ENCODE measurements at regions not wholly inside any gene's neighbourhood (a gene's known extent, or its start where the extent isn't known, plus 50 kb on each side); places are given as distances from the start of the nearest gene placed in this dataset.
A peak's percentile ranks its signal among the peaks of the same experiment; 100 is the strongest.
"Not testable (repeated sequence)": the region's sequence is repeated elsewhere in the genome, so short reads cannot be mapped to it uniquely, and the experiment has no call there.

GRCh38 chr2:72026819-72027425 lies 120.7 kb downstream of the CYP26B1 start:
- H3K4me3 Mint-ChIP-seq: no peak overlapping the region
- ATAC-seq (ENCODE audit: low read depth in 2 of 2): no peak
- no peak overlapping the region for H3K27ac Mint-ChIP-seq
- no peak for DNase-seq
- H3K9me3 Mint-ChIP-seq: peaks cover 0 to 13% (median 1%) of the 10 kb centered on the region in 7 donors
- H3K27me3 Mint-ChIP-seq: peaks cover 0 to 13% (median 5%) of the 10 kb centered on the region in 3 donors
- no peaks in the 10 kb centered on the region for H3K4me1 Mint-ChIP-seq
- H3K36me3 Mint-ChIP-seq: no peaks in the 10 kb centered on the region

DNA sequence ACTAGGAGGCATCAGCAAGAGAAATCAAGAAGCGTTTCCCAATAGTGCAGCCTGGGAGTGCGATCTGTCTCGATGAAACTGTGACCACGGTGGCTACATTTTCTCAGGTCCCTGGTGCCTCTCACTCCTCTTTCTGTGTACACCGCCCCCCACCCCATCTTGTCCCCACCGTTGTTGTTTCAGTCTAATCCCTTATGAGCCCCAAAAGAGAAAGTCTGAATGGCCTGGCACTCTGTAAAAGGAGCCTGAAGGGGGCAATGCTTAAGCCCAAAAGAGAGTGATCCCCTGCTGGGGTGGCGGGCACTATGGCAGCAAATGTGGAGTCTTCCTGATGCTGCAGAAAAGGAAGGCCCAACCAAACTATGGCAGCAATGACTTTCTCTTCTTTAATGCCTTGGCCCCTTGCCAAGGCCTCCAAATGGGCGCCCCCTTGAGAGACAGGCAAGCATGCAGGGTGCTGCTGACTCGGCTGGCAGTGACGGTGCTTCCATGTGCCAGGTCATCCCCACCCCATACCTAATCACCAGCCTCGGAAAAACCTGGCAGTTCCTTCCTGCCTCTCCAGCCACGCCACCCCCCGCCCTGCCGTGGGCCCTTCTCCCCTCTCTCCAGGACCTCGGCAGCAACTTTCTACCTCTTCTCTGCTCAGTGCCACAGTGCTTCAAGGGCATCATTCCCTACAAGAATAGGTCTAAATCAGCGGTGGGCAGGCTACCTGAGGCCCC lies 123.0 kb downstream of the CYP26B1 start:
- peaks cover 0 to 13% (median 0%) of the 10 kb centered on the region in 7 donors for H3K9me3 Mint-ChIP-seq
- H3K36me3 Mint-ChIP-seq: no peaks in the 10 kb centered on the region
- H3K27ac Mint-ChIP-seq: no peak overlapping the region
- no peak for DNase-seq
- H3K4me3 Mint-ChIP-seq: peak overlapping the region in 1 of 8 donors; percentile 66
- ATAC-seq (ENCODE audit: low read depth in 2 of 2): no peak
- no peaks in the 10 kb centered on the region for H3K4me1 Mint-ChIP-seq
- peaks cover 0 to 7% (median 5%) of the 10 kb centered on the region in 3 donors for H3K27me3 Mint-ChIP-seq

GRCh38 chr2:72023678-72024390 lies 123.8 kb downstream of the CYP26B1 start:
- ATAC-seq (ENCODE audit: low read depth in 2 of 2) (no peak), DNase-seq (no peak)
- no peaks in the 10 kb centered on the region for H3K4me1 Mint-ChIP-seq
- no peak overlapping the region for H3K27ac Mint-ChIP-seq
- peaks cover 0 to 7% (median 5%) of the 10 kb centered on the region in 3 donors for H3K27me3 Mint-ChIP-seq
- H3K4me3 Mint-ChIP-seq: no peak overlapping the region
- H3K36me3 Mint-ChIP-seq: no peaks in the 10 kb centered on the region
- H3K9me3 Mint-ChIP-seq: peaks cover 0 to 11% (median 0%) of the 10 kb centered on the region in 7 donors

GRCh38 chr2:72021371-72021770 lies 126.3 kb downstream of the CYP26B1 start:
- not testable (repeated sequence) for H3K4me1 Mint-ChIP-seq; H3K4me3 Mint-ChIP-seq; H3K9me3 Mint-ChIP-seq; H3K27me3 Mint-ChIP-seq; DNase-seq; H3K36me3 Mint-ChIP-seq; H3K27ac Mint-ChIP-seq; ATAC-seq (ENCODE audit: low read depth in 2 of 2)

GRCh38 chr2:72015266-72015665 lies 132.4 kb downstream of the CYP26B1 start:
- Mint-ChIP-seq H3K9me3 (peaks cover 2 to 9% (median 3%) of the 10 kb centered on the region in 7 donors), H3K36me3 (no peaks in the 10 kb centered on the region)

GRCh38 chr2:72014831-72015230 lies 132.8 kb downstream of the CYP26B1 start:
- Mint-ChIP-seq H3K4me1 (no peaks in the 10 kb centered on the region), H3K9me3 (peaks cover 2 to 9% (median 3%) of the 10 kb centered on the region in 7 donors), H3K27ac (no peak overlapping the region), H3K27me3 (peaks cover 0 to 9% (median 0%) of the 10 kb centered on the region in 3 donors), H3K36me3 (no peaks in the 10 kb centered on the region), H3K4me3 (no peak overlapping the region)
- DNase-seq (no peak), ATAC-seq (ENCODE audit: low read depth in 2 of 2) (no peak)

More at GRCh38 chr2:72015266-72015665, 132.4 kb downstream of the CYP26B1 start:
- no peak overlapping the region for H3K4me3 Mint-ChIP-seq
- H3K27ac Mint-ChIP-seq: no peak overlapping the region
- ATAC-seq (ENCODE audit: low read depth in 2 of 2): no peak
- peaks cover 0 to 8% (median 0%) of the 10 kb centered on the region in 3 donors for H3K27me3 Mint-ChIP-seq
- no peaks in the 10 kb centered on the region for H3K4me1 Mint-ChIP-seq
- DNase-seq: no peak

GRCh38 chr2:72013726-72014125 lies 133.9 kb downstream of the CYP26B1 start:
- H3K4me3 Mint-ChIP-seq: no peak overlapping the region
- H3K27me3 Mint-ChIP-seq: peaks cover 0 to 9% (median 0%) of the 10 kb centered on the region in 3 donors
- no peak for DNase-seq
- H3K4me1 Mint-ChIP-seq: no peaks in the 10 kb centered on the region
- no peak overlapping the region for H3K27ac Mint-ChIP-seq
- no peaks in the 10 kb centered on the region for H3K36me3 Mint-ChIP-seq
- peaks cover 2 to 9% (median 3%) of the 10 kb centered on the region in 7 donors for H3K9me3 Mint-ChIP-seq
- ATAC-seq (ENCODE audit: low read depth in 2 of 2): no peak

DNA sequence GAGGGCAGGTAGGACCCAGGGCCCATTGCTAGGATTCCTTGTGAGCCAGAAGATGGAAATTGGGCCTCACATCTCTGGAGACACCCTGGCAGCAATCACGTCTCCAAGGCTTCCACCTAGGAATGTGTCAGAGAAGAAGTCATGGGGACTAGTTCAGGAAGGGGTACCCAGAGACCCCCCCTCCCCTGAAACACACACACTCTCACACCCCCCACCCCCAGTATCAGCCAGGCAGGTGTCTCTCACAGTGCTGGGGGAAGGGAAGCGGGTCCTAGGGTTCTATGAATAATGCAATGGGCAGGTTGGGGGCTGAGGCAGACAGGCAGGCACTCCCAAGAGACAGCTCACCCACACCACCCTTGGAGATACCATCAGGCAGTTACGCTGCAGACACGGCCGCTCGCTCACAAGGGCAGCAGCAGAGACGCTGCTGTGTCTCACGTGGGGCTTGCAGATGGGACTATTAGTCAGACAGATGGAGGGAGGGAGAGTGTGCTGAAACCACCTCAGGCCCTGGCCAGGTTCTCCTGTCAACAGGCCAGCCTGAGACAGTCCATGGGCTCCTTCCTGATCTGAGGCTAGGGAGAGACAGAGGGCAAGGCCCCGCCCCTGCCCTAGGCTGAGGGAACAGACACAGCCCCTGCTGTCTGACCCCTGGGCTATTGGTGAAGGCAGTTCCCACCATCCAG lies 134.6 kb downstream of the CYP26B1 start:
- Mint-ChIP-seq H3K36me3 (no peaks in the 10 kb centered on the region), H3K9me3 (peaks cover 2 to 9% (median 3%) of the 10 kb centered on the region in 7 donors), H3K4me1 (no peaks in the 10 kb centered on the region), H3K4me3 (no peak overlapping the region), H3K27ac (no peak overlapping the region), H3K27me3 (peaks cover 0 to 9% (median 0%) of the 10 kb centered on the region in 3 donors)
- ATAC-seq (ENCODE audit: low read depth in 2 of 2) (no peak), DNase-seq (no peak)

- Mint-ChIP-seq H3K27me3 (peaks cover 0 to 9% (median 0%) of the 10 kb centered on the region in 3 donors), H3K9me3 (peaks cover 2 to 9% (median 4%) of the 10 kb centered on the region in 7 donors), H3K4me1 (no peaks in the 10 kb centered on the region), H3K4me3 (no peak overlapping the region), H3K27ac (no peak overlapping the region), H3K36me3 (no peaks in the 10 kb centered on the region)
- ATAC-seq (ENCODE audit: low read depth in 2 of 2): no peak
- no peak for DNase-seq
Measured at GRCh38 chr2:72011791-72012190, 135.9 kb downstream of the CYP26B1 start.

- Mint-ChIP-seq H3K27me3 (peaks cover 0 to 9% (median 0%) of the 10 kb centered on the region in 3 donors), H3K36me3 (no peaks in the 10 kb centered on the region), H3K9me3 (peaks cover 2 to 9% (median 4%) of the 10 kb centered on the region in 7 donors), H3K4me3 (no peak overlapping the region), H3K27ac (no peak overlapping the region), H3K4me1 (no peaks in the 10 kb centered on the region)
- no peak for ATAC-seq (ENCODE audit: low read depth in 2 of 2)
- no peak for DNase-seq
Measured at GRCh38 chr2:72011370-72011689, 136.3 kb downstream of the CYP26B1 start.

DNA sequence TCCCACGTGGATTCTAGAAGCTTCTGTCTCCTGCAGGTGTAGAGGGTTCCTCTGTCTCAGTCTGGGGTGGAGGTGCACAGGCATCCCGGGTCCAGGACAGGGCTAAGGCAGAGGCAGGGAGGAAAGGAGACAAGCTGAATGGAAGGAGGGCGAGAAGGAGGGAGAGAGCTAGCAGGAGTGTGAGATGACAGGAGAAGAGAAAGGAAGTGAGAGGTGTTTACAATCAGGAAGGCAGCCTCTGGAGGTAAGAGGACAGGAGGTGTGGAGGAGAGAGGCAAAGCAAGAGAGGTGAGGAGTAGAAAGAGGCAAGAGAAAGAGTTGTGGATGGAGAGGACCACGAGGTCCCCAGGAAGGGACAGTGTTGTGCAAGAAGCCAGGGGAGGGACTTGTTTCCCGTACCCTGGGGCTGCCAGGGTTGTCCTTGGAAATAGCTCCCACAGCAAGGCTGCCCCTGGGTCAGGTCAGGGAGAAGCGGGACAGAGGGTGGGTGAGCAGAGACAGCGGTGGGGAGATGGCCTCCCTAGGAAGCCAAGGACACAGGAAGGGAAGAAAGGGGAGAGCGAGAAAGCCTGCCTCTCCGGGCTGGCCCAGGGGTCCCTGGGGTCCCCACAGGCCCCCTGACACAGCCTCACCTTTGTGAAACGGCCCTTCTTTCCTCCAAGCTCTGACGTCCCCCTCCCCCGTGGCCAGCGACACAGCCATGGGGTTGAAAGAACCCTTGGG lies 136.9 kb downstream of the CYP26B1 start:
- no peak overlapping the region for H3K27ac Mint-ChIP-seq
- H3K36me3 Mint-ChIP-seq: no peaks in the 10 kb centered on the region
- DNase-seq: no peak
- H3K4me3 Mint-ChIP-seq: no peak overlapping the region
- ATAC-seq (ENCODE audit: low read depth in 2 of 2): no peak
- H3K4me1 Mint-ChIP-seq: no peaks in the 10 kb centered on the region
- H3K27me3 Mint-ChIP-seq: peaks cover 0 to 9% (median 0%) of the 10 kb centered on the region in 3 donors
- H3K9me3 Mint-ChIP-seq: peaks cover 2 to 9% (median 4%) of the 10 kb centered on the region in 7 donors

DNA sequence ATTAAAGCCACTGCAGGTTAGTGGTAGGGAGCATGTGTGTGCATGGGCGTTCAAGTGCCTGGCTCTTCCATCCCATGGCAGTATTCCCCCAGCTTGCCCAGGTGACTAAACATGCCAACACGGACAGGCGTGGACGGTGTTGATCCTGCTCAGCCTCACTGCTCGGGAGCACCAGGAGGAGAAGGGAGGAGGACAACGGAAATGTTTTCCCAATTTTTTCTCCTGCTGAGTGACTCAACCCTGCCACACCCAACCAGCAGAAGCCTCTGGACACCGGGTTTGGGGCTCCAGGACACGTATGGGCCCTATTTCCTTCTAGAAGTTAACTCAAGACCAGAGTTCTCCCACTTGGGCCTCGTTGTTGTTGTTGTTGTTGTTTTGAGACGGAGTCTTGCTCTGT lies 139.1 kb downstream of the CYP26B1 start:
- no peak for ATAC-seq (ENCODE audit: low read depth in 2 of 2)
- H3K27ac Mint-ChIP-seq: peak overlapping the region in 1 of 6 donors; percentile 86
- H3K4me1 Mint-ChIP-seq: no peaks in the 10 kb centered on the region
- H3K36me3 Mint-ChIP-seq: no peaks in the 10 kb centered on the region
- peaks cover 0 to 9% (median 2%) of the 10 kb centered on the region in 7 donors for H3K9me3 Mint-ChIP-seq
- no peak overlapping the region for H3K4me3 Mint-ChIP-seq
- no peak for DNase-seq
- H3K27me3 Mint-ChIP-seq: peaks cover 0 to 9% (median 0%) of the 10 kb centered on the region in 3 donors

- H3K4me1 Mint-ChIP-seq: no peaks in the 10 kb centered on the region
- H3K27ac Mint-ChIP-seq: no peak overlapping the region
- no peak overlapping the region for H3K4me3 Mint-ChIP-seq
- H3K27me3 Mint-ChIP-seq: peaks cover 0 to 9% (median 6%) of the 10 kb centered on the region in 3 donors
- no peaks in the 10 kb centered on the region for H3K36me3 Mint-ChIP-seq
- ATAC-seq (ENCODE audit: low read depth in 2 of 2) (no peak), DNase-seq (no peak)
- peaks cover 0 to 6% (median 0%) of the 10 kb centered on the region in 7 donors for H3K9me3 Mint-ChIP-seq
Measured at GRCh38 chr2:72007402-72007801, 140.3 kb downstream of the CYP26B1 start.

Measured in naive B cell (primary cell).